GM23338 (cell line): ENCODE measurements at regions not wholly inside any gene's neighbourhood (a gene's known extent, or its start where the extent isn't known, plus 50 kb on each side); places are given as distances from the start of the nearest gene placed in this dataset.

Source experiments
- CREB1 ChIP-seq: fragments of 250-450 bp; sonication (Bioruptor Pico); IDR thresholded peaks from 2 replicates; pipeline ENCODE4 v1.5.0; 2020; ENCODE audit warnings: low read depth, mild to moderate bottlenecking, moderate library complexity
- CTCF ChIP-seq, 2 experiments: fragments of 200-600 bp in 1 of 2; sonication (generic) in 1 of 2; conservative IDR thresholded peaks; 2 replicates each; pipeline versions ENCODE4 v1.5.1 to v1.6.1; 2016 to 2017; ENCODE audit warnings: antibody characterized with exemption in 2 of 2, low read depth in 2 of 2, mild to moderate bottlenecking in 2 of 2, moderate library complexity in 1 of 2
- EZH2 ChIP-seq: fragments of 200-600 bp; sonication (generic); IDR thresholded peaks from one replicate; pipeline ENCODE4 v1.8.0; 2017; ENCODE audit warnings: antibody characterized with exemption, mild to moderate bottlenecking, low read depth; ENCODE audit not compliant: unreplicated experiment
- EZH2phosphoT487 ChIP-seq: fragments of 200-600 bp; sonication (generic); IDR thresholded peaks from one replicate; pipeline ENCODE4 v1.8.1; 2018; ENCODE audit warnings: antibody characterized with exemption; ENCODE audit not compliant: unreplicated experiment
- JUNB ChIP-seq: IDR thresholded peaks from one replicate; pipeline ENCODE4 v1.6.1; 2016; ENCODE audit warnings: antibody characterized with exemption; ENCODE audit not compliant: unreplicated experiment
- POLR2AphosphoS5 ChIP-seq: IDR thresholded peaks from 2 replicates; pipeline ENCODE4 v1.6.1; 2016; ENCODE audit warnings: antibody characterized with exemption, low read depth
- REST ChIP-seq: IDR thresholded peaks from one replicate; pipeline ENCODE4 v1.6.1; 2018; ENCODE audit warnings: antibody characterized with exemption; ENCODE audit not compliant: unreplicated experiment
- STAT1 ChIP-seq: IDR thresholded peaks from one replicate; pipeline ENCODE4 v1.6.1; 2016; ENCODE audit warnings: antibody characterized with exemption; ENCODE audit not compliant: unreplicated experiment
- ZNF331 ChIP-seq: fragments of 250-450 bp; sonication (Bioruptor Pico); IDR thresholded peaks from 2 replicates; pipeline ENCODE4 v1.5.0; 2020; ENCODE audit warnings: low read depth, mild to moderate bottlenecking, moderate library complexity

- TF ChIP-seq EZH2phosphoT487 = no peak
- no peak for TF ChIP-seq CTCF (conservative IDR thresholded peaks at IDR 0.05; ENCODE audit: low read depth in 2 of 2)
- no peak for TF ChIP-seq ZNF331 (CRISPR knock-in tag)
- no peak for TF ChIP-seq EZH2
- no peak for TF ChIP-seq REST
- no peak for TF ChIP-seq STAT1
- TF ChIP-seq POLR2AphosphoS5 = no peak
- no peak for TF ChIP-seq CREB1 (CRISPR knock-in tag)
- TF ChIP-seq JUNB = no peak
Observed at GRCh38 chr1:81712425-81712824, 88.3 kb upstream of the ADGRL2 start.
